IMR-90 (cell line): ENCODE measurements at regions not wholly inside any gene's neighbourhood (a gene's known extent, or its start where the extent isn't known, plus 50 kb on each side); places are given as distances from the start of the nearest gene placed in this dataset.

ENCODE experiments used
- ATAC-seq: fragments of 200-7000 bp; cut with Tn5 transposase; 2 replicates; pipeline ENCODE4 v1.9.1; 2020; ENCODE audit warnings: low read depth, mild to moderate bottlenecking, moderate library complexity
- BruUV-seq: library from RNA; stranded (reverse); fragments of 400-500 nt; replicated peaks from 2 replicates; lab custom pipeline; 2021; lab: Mats Ljungman, UMichigan
- CTCF ChIA-PET: fragments of 300-600 bp; formaldehyde crosslinking; extraction: SDS; loops from one replicate; lab custom pipeline; 2021; ENCODE audit warnings: antibody characterized with exemption; lab: Yijun Ruan, JAX
- POLR2A ChIA-PET: fragments of 300-600 bp; sonication (Branson Sonifier 250); formaldehyde crosslinking; loops from one replicate; lab custom pipeline; 2022; ENCODE audit warnings: antibody characterized with exemption; ENCODE audit not compliant: unreplicated experiment; lab: Charles Lee
- DNase-seq: peaks from one replicate; pipeline ENCODE4 v3.0.0; 2013
- H2AFZ ChIP-seq: replicated peaks from 2 replicates; pipeline ENCODE3; 2013; ENCODE audit warnings: low read length, mild to moderate bottlenecking; ENCODE audit not compliant: poor library complexity
- H2AK5ac ChIP-seq: 2 replicates; pipeline ENCODE4 v1.6.1; 2013; ENCODE audit warnings: low read depth, low read length, inconsistent platforms
- H2AK9ac ChIP-seq: replicated peaks from 2 replicates; pipeline ENCODE3; 2013; ENCODE audit warnings: mild to moderate bottlenecking, low read depth, low read length, moderate library complexity; ENCODE audit not compliant: poor library complexity
- H2BK120ac ChIP-seq: 2 replicates; pipeline ENCODE4 v1.6.1; 2013; ENCODE audit warnings: low read depth, low read length, inconsistent platforms
- H2BK15ac ChIP-seq: 3 replicates; pipeline ENCODE4 v1.6.1; 2013; ENCODE audit warnings: low read depth, low read length, inconsistent platforms
- H2BK20ac ChIP-seq: 2 replicates; pipeline ENCODE4 v1.6.1; 2013; ENCODE audit warnings: low read depth, mild to moderate bottlenecking, inconsistent platforms, low read length, moderate library complexity
- H2BK5ac ChIP-seq: 2 replicates; pipeline ENCODE4 v1.6.1; 2013; ENCODE audit warnings: mild to moderate bottlenecking, low read depth, low read length, inconsistent platforms; ENCODE audit not compliant: poor library complexity, severe bottlenecking
- H3K14ac ChIP-seq: replicated peaks from 2 replicates; pipeline ENCODE4 v1.6.1; 2013; ENCODE audit warnings: low read depth, low read length, inconsistent platforms
- H3K18ac ChIP-seq: 2 replicates; pipeline ENCODE4 v1.6.1; 2013; ENCODE audit warnings: low read depth, low read length, control low read depth
- H3K23ac ChIP-seq: 2 replicates; pipeline ENCODE4 v1.6.1; 2013; ENCODE audit warnings: low read depth, low read length, inconsistent platforms
- H3K27ac ChIP-seq: 2 replicates; pipeline ENCODE4 v1.5.1; 2013; ENCODE audit warnings: mild to moderate bottlenecking, control low read depth, low read length; ENCODE audit not compliant: insufficient read depth
- H3K27me3 ChIP-seq: 2 replicates; pipeline ENCODE4 v1.6.1; 2013; ENCODE audit warnings: low read length; ENCODE audit not compliant: control insufficient read depth, insufficient read depth
- H3K36me3 ChIP-seq: 2 replicates; pipeline ENCODE4 v1.6.1; 2013; ENCODE audit warnings: low read length, mixed read lengths; ENCODE audit not compliant: control insufficient read depth, insufficient read depth
- H3K4ac ChIP-seq: 2 replicates; pipeline ENCODE4 v1.6.1; 2013; ENCODE audit warnings: low read depth, low read length, inconsistent platforms
- H3K4me1 ChIP-seq: 2 replicates; pipeline ENCODE4 v1.6.1; 2013; ENCODE audit warnings: low read length, mixed read lengths; ENCODE audit not compliant: control insufficient read depth, insufficient read depth
- H3K4me2 ChIP-seq: 2 replicates; pipeline ENCODE4 v1.6.1; 2013; ENCODE audit warnings: low read depth, mild to moderate bottlenecking, control low read depth, low read length, moderate library complexity
- H3K4me3 ChIP-seq: 2 replicates; pipeline ENCODE4 v1.5.1; 2013; ENCODE audit warnings: low read depth, mild to moderate bottlenecking, control low read depth, low read length, moderate library complexity; ENCODE audit not compliant: insufficient read depth
- H3K56ac ChIP-seq: 2 replicates; pipeline ENCODE4 v1.6.1; 2013; ENCODE audit warnings: low read length, inconsistent platforms; ENCODE audit not compliant: insufficient read depth; ENCODE audit errors: extremely low read depth
- H3K79me1 ChIP-seq, 2 experiments: 2 replicates each; pipeline ENCODE4 v1.6.1; 2013; ENCODE audit warnings: low read length in 2 of 2, inconsistent platforms in 1 of 2, low read depth in 1 of 2
- H3K9ac ChIP-seq: 2 replicates; pipeline ENCODE4 v1.6.1; 2013; ENCODE audit warnings: low read depth, low read length, control low read depth
- H3K9me1 ChIP-seq: 2 replicates; pipeline ENCODE4 v1.6.1; 2013; ENCODE audit warnings: low read length, inconsistent platforms; ENCODE audit not compliant: insufficient read depth
- H3K9me3 ChIP-seq: 2 replicates; pipeline ENCODE4 v1.6.1; 2013; ENCODE audit warnings: low read length; ENCODE audit not compliant: control insufficient read depth, insufficient read depth
- H4K20me1 ChIP-seq: 2 replicates; pipeline ENCODE4 v1.6.1; 2013; ENCODE audit warnings: low read length, inconsistent platforms; ENCODE audit not compliant: insufficient read depth
- H4K5ac ChIP-seq: 2 replicates; pipeline ENCODE4 v1.6.1; 2013; ENCODE audit warnings: mild to moderate bottlenecking, low read depth, low read length, control low read depth
- H4K8ac ChIP-seq, 2 experiments: 2 replicates each; pipeline ENCODE4 v1.6.1; 2013; ENCODE audit warnings: low read depth in 2 of 2, low read length in 2 of 2, control low read depth in 1 of 2, inconsistent platforms in 1 of 2
- H4K91ac ChIP-seq: 2 replicates; pipeline ENCODE4 v1.6.1; 2013; ENCODE audit warnings: low read depth, low read length, inconsistent platforms; ENCODE audit not compliant: insufficient read depth
- MAFK ChIP-seq: IDR thresholded peaks from 2 replicates; pipeline ENCODE4 v1.6.1; 2012; ENCODE audit warnings: low read depth, low read length, improper control_type of control experiment
- MAZ ChIP-seq: IDR thresholded peaks from 2 replicates; pipeline ENCODE4 v1.6.1; 2012; ENCODE audit warnings: low read depth, mild to moderate bottlenecking, low read length, improper control_type of control experiment, moderate library complexity, borderline replicate concordance
- RCOR1 ChIP-seq: IDR thresholded peaks from 2 replicates; pipeline ENCODE4 v1.6.1; 2012; ENCODE audit warnings: mild to moderate bottlenecking, low read length, improper control_type of control experiment; ENCODE audit not compliant: insufficient replicate concordance
- WGBS, 2 experiments: methylation state at CpG; one replicate each; pipeline versions ENCODE4 v1.1.5 to v1.1.7; 2013; ENCODE audit warnings: missing lambda C conversion rate in 2 of 2; ENCODE audit not compliant: insufficient read length in 1 of 2; ENCODE audit errors: extremely low coverage in 2 of 2; 5-methylcytosine and 5-hydroxymethylcytosine counted together
- dilution Hi-C: fragments of 300-500 bp; cut with HindIII; formaldehyde crosslinking; loops from one replicate; pipeline ENCODE4 v1.14.3; 2018; ENCODE audit warnings: low sequenced_read_pairs; ENCODE audit not compliant: unreplicated experiment
- in situ Hi-C: fragments of 300-500 bp; cut with MboI; formaldehyde crosslinking; loops from 3 replicates; pipeline ENCODE4 v1.14.3; 2019; ENCODE audit warnings: low sequenced_read_pairs, inconsistent platforms, mixed read lengths
- intact Hi-C: fragments of 100-400 bp; cut with micrococcal nuclease; formaldehyde crosslinking; loops from 2 replicates; pipeline ENCODE4 v1.10.0; 2022

GRCh38 chr13:39279077-39279476, 240.8 kb downstream of the NHLRC3 start:
- no peak overlapping the region for H2BK120ac ChIP-seq
- peaks cover 2% of the 10 kb centered on the region for H3K27me3 ChIP-seq
- H3K27ac ChIP-seq = no peak overlapping the region
- H3K36me3 ChIP-seq = no peaks in the 10 kb centered on the region
- H3K56ac ChIP-seq = no peak overlapping the region
- no peak overlapping the region for H3K14ac ChIP-seq
- no peaks in the 10 kb centered on the region for H3K9me1 ChIP-seq
- H3K4me2 ChIP-seq = no peak overlapping the region
- H2BK20ac ChIP-seq = no peak overlapping the region
- ChIA-PET POLR2A (no interaction called here), CTCF (no interaction called here)
- ATAC-seq = no peak
- in situ Hi-C loops = no loop called here
- dilution Hi-C loops = no loop called here
- no peak overlapping the region for H4K8ac ChIP-seq
- H4K20me1 ChIP-seq = no peaks in the 10 kb centered on the region
- TF ChIP-seq MAZ (no peak), MAFK (peak; percentile 99), RCOR1 (no peak)
- H3K9ac ChIP-seq = no peak overlapping the region
- no peak overlapping the region for H3K23ac ChIP-seq
- no peak for DNase-seq
- no CpG with 5 or more reads among the region's 2 CpGs for WGBS, 2 experiments
- H3K4me1 ChIP-seq = no peaks in the 10 kb centered on the region
- H2AFZ ChIP-seq = no peak overlapping the region
- no TSS peak for BruUV-seq
- intact Hi-C loops = no loop called here
- H2AK5ac ChIP-seq = no peak overlapping the region
- no peaks in the 10 kb centered on the region for H3K79me1 ChIP-seq
- H2BK5ac ChIP-seq = no peak overlapping the region
- H3K9me3 ChIP-seq = no peaks in the 10 kb centered on the region
- H3K18ac ChIP-seq = no peak overlapping the region
- no peak overlapping the region for H2AK9ac ChIP-seq
- H2BK15ac ChIP-seq = no peak overlapping the region
- no peak overlapping the region for H3K4ac ChIP-seq
- no peak overlapping the region for H4K91ac ChIP-seq
- no peak overlapping the region for H4K5ac ChIP-seq
- no peak overlapping the region for H3K4me3 ChIP-seq
